ENCODE measurements at regions not wholly inside any gene's neighbourhood (a gene's known extent, or its start where the extent isn't known, plus 50 kb on each side); places are given as distances from the start of the nearest gene placed in this dataset.

DNA sequence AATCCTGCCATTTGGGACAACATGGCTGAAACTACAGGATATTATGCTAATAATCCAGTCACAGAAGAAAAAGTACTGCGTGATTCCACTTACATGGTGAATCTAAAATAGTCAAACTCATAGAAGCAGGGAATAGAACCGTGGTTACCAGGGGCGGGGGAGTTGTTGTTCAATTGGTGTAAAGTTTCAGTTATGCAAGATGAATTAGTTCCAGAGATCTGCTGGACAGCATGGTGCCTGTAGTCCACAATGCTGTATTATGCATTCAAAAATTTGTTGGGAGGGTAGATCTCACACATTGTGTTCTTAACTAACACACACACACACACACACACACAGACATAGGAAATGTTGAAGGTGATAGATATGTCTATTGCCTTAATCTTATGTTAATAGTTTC, 480.5 kb downstream of the DMRT2 start:
- Histone ChIP-seq H3K27me3 (replicated peaks in 2 of 5; ENCODE audit: control insufficient read depth in 4 of 5, insufficient read depth in 5 of 5, low read length in 4 of 5) (no peaks in the 10 kb centered on the region), H3K36me3 (ENCODE audit: control insufficient read depth in 4 of 4, insufficient read depth in 4 of 4, low read length in 3 of 4) (no peaks in the 10 kb centered on the region), H3K4me1 (ENCODE audit: control extremely low read depth in 1 of 4, control insufficient read depth in 4 of 4, insufficient read depth in 4 of 4, low read length in 3 of 4) (no peaks in the 10 kb centered on the region), H3K9me3 (ENCODE audit: control extremely low read depth in 1 of 5, control insufficient read depth in 4 of 5, insufficient read depth in 2 of 5, low read depth in 1 of 5, low read length in 4 of 5) (no peaks in the 10 kb centered on the region), H3K4me3 (ENCODE audit: control insufficient read depth in 1 of 7, extremely low read depth in 1 of 7, insufficient read depth in 4 of 7, low read depth in 2 of 7, low read length in 6 of 7) (no peak overlapping the region), H3K27ac (ENCODE audit: insufficient read depth in 1 of 2, low read depth in 1 of 2, low read length in 2 of 2, poor library complexity in 1 of 2, severe bottlenecking in 2 of 2) (no peak overlapping the region)
- ChIA-PET POLR2A (no interaction called here), CTCF (no interaction called here)
- 90% methylated on average over 2 of the region's 3 CpGs for WGBS (ENCODE audit: insufficient coverage)
- DNase-seq, result no peak

DNA sequence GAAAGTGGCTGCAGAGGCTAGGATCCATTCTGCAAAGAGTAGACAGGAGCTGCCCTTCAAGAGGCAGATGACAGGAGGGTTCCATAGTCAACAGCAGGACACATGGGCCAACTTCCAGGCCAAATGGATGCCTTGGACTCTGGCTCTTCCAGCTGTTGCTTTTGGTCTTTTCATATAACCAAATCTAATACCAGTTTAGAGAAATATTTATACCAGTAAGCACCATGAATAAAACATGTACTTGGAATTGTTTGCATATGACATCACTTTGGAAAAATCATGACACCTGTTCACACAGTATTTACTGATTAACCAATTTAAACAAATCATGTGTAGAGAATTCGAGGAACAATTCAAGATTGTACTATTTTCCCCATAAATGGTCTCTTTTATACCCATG, 481.3 kb downstream of the DMRT2 start:
- WGBS (ENCODE audit: insufficient coverage), result no CpG with 5 or more reads among the region's 1 CpG
- ChIA-PET CTCF (no interaction called here), POLR2A (no interaction called here)
- Histone ChIP-seq H3K4me3 (ENCODE audit: control insufficient read depth in 1 of 7, extremely low read depth in 1 of 7, insufficient read depth in 4 of 7, low read depth in 2 of 7, low read length in 6 of 7) (no peak overlapping the region), H3K27me3 (replicated peaks in 2 of 5; ENCODE audit: control insufficient read depth in 4 of 5, insufficient read depth in 5 of 5, low read length in 4 of 5) (no peaks in the 10 kb centered on the region), H3K9me3 (ENCODE audit: control extremely low read depth in 1 of 5, control insufficient read depth in 4 of 5, insufficient read depth in 2 of 5, low read depth in 1 of 5, low read length in 4 of 5) (no peaks in the 10 kb centered on the region), H3K36me3 (ENCODE audit: control insufficient read depth in 4 of 4, insufficient read depth in 4 of 4, low read length in 3 of 4) (no peaks in the 10 kb centered on the region), H3K4me1 (ENCODE audit: control extremely low read depth in 1 of 4, control insufficient read depth in 4 of 4, insufficient read depth in 4 of 4, low read length in 3 of 4) (no peaks in the 10 kb centered on the region), H3K27ac (ENCODE audit: insufficient read depth in 1 of 2, low read depth in 1 of 2, low read length in 2 of 2, poor library complexity in 1 of 2, severe bottlenecking in 2 of 2) (no peak overlapping the region)
- no peak for DNase-seq

- no peak overlapping the region for H3K4me3 ChIP-seq (ENCODE audit: control insufficient read depth in 1 of 7, extremely low read depth in 1 of 7, insufficient read depth in 4 of 7, low read depth in 2 of 7, low read length in 6 of 7)
- no peak for DNase-seq
- H3K27me3 ChIP-seq (replicated peaks in 2 of 5; ENCODE audit: control insufficient read depth in 4 of 5, insufficient read depth in 5 of 5, low read length in 4 of 5), result no peaks in the 10 kb centered on the region
- CTCF ChIA-PET, result no interaction called here
- H3K36me3 ChIP-seq (ENCODE audit: control insufficient read depth in 4 of 4, insufficient read depth in 4 of 4, low read length in 3 of 4), result no peaks in the 10 kb centered on the region
- POLR2A ChIA-PET, result no interaction called here
- WGBS (ENCODE audit: insufficient coverage), result 93% methylated on average over 3 of the region's 4 CpGs
- H3K4me1 ChIP-seq (ENCODE audit: control extremely low read depth in 1 of 4, control insufficient read depth in 4 of 4, insufficient read depth in 4 of 4, low read length in 3 of 4), result no peaks in the 10 kb centered on the region
- no peaks in the 10 kb centered on the region for H3K9me3 ChIP-seq (ENCODE audit: control extremely low read depth in 1 of 5, control insufficient read depth in 4 of 5, insufficient read depth in 2 of 5, low read depth in 1 of 5, low read length in 4 of 5)
- H3K27ac ChIP-seq (ENCODE audit: insufficient read depth in 1 of 2, low read depth in 1 of 2, low read length in 2 of 2, poor library complexity in 1 of 2, severe bottlenecking in 2 of 2), result no peak overlapping the region
These were observed 482.0 kb downstream of the DMRT2 start for GRCh38 chr9:1532171-1532570.

- Histone ChIP-seq H3K4me3 (ENCODE audit: control insufficient read depth in 1 of 7, extremely low read depth in 1 of 7, insufficient read depth in 4 of 7, low read depth in 2 of 7, low read length in 6 of 7) (no peak overlapping the region), H3K27me3 (replicated peaks in 2 of 5; ENCODE audit: control insufficient read depth in 4 of 5, insufficient read depth in 5 of 5, low read length in 4 of 5) (no peaks in the 10 kb centered on the region), H3K9me3 (ENCODE audit: control extremely low read depth in 1 of 5, control insufficient read depth in 4 of 5, insufficient read depth in 2 of 5, low read depth in 1 of 5, low read length in 4 of 5) (no peaks in the 10 kb centered on the region), H3K36me3 (ENCODE audit: control insufficient read depth in 4 of 4, insufficient read depth in 4 of 4, low read length in 3 of 4) (no peaks in the 10 kb centered on the region), H3K4me1 (ENCODE audit: control extremely low read depth in 1 of 4, control insufficient read depth in 4 of 4, insufficient read depth in 4 of 4, low read length in 3 of 4) (no peaks in the 10 kb centered on the region), H3K27ac (ENCODE audit: insufficient read depth in 1 of 2, low read depth in 1 of 2, low read length in 2 of 2, poor library complexity in 1 of 2, severe bottlenecking in 2 of 2) (no peak overlapping the region)
- ChIA-PET POLR2A (no interaction called here), CTCF (no interaction called here)
- no CpG with 5 or more reads among the region's 2 CpGs for WGBS (ENCODE audit: insufficient coverage)
- no peak for DNase-seq
These were observed 480.1 kb upstream of the SMARCA2 start for GRCh38 chr9:1535051-1535450.

- Histone ChIP-seq H3K36me3 (ENCODE audit: control insufficient read depth in 4 of 4, insufficient read depth in 4 of 4, low read length in 3 of 4) (no peaks in the 10 kb centered on the region), H3K27ac (ENCODE audit: insufficient read depth in 1 of 2, low read depth in 1 of 2, low read length in 2 of 2, poor library complexity in 1 of 2, severe bottlenecking in 2 of 2) (no peak overlapping the region), H3K9me3 (ENCODE audit: control extremely low read depth in 1 of 5, control insufficient read depth in 4 of 5, insufficient read depth in 2 of 5, low read depth in 1 of 5, low read length in 4 of 5) (no peaks in the 10 kb centered on the region), H3K4me1 (ENCODE audit: control extremely low read depth in 1 of 4, control insufficient read depth in 4 of 4, insufficient read depth in 4 of 4, low read length in 3 of 4) (no peaks in the 10 kb centered on the region), H3K27me3 (replicated peaks in 2 of 5; ENCODE audit: control insufficient read depth in 4 of 5, insufficient read depth in 5 of 5, low read length in 4 of 5) (no peaks in the 10 kb centered on the region), H3K4me3 (ENCODE audit: control insufficient read depth in 1 of 7, extremely low read depth in 1 of 7, insufficient read depth in 4 of 7, low read depth in 2 of 7, low read length in 6 of 7) (no peak overlapping the region)
- WGBS (ENCODE audit: insufficient coverage), result no CpG with 5 or more reads among the region's 2 CpGs
- ChIA-PET CTCF (no interaction called here), POLR2A (no interaction called here)
- no peak for DNase-seq
These were observed 479.5 kb upstream of the SMARCA2 start for GRCh38 chr9:1535599-1535998.

DNA sequence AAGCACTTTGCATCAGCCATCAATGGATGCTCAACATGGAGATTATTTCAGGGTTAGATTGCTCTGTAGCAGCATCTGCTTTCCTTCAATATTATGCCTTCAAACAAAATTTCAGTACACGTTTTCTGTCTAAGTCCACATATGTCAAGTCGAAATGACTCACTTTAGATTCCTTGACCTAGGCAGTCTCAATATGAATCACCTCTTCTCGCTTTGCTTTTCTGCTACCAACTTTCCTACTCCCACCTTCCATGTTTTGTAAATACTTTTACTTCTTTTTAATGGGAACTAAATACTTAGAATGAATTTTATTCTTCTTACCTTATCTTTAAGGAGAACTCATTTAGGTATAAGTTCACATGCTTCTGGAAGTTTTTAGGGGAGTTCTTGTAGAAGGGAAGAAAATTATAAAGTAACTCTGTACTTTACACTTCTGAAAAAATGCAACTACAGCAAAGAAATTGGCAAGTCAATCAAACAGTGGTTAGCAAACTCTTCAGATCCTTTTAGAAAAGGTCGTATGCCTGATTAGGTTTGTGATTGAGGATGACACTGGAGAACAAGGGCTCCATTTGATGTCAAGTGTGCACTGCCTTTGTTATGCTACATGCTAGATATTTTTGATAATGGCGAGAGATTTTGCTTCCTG, 478.5 kb upstream of the SMARCA2 start:
- WGBS (ENCODE audit: insufficient coverage), result 92% methylated on average over 4 of the region's 5 CpGs
- Histone ChIP-seq H3K27ac (ENCODE audit: insufficient read depth in 1 of 2, low read depth in 1 of 2, low read length in 2 of 2, poor library complexity in 1 of 2, severe bottlenecking in 2 of 2) (no peak overlapping the region), H3K9me3 (ENCODE audit: control extremely low read depth in 1 of 5, control insufficient read depth in 4 of 5, insufficient read depth in 2 of 5, low read depth in 1 of 5, low read length in 4 of 5) (no peaks in the 10 kb centered on the region), H3K4me3 (ENCODE audit: control insufficient read depth in 1 of 7, extremely low read depth in 1 of 7, insufficient read depth in 4 of 7, low read depth in 2 of 7, low read length in 6 of 7) (no peak overlapping the region), H3K36me3 (ENCODE audit: control insufficient read depth in 4 of 4, insufficient read depth in 4 of 4, low read length in 3 of 4) (no peaks in the 10 kb centered on the region), H3K27me3 (replicated peaks in 2 of 5; ENCODE audit: control insufficient read depth in 4 of 5, insufficient read depth in 5 of 5, low read length in 4 of 5) (no peaks in the 10 kb centered on the region), H3K4me1 (ENCODE audit: control extremely low read depth in 1 of 4, control insufficient read depth in 4 of 4, insufficient read depth in 4 of 4, low read length in 3 of 4) (no peaks in the 10 kb centered on the region)
- DNase-seq, result no peak
- ChIA-PET CTCF (no interaction called here), POLR2A (no interaction called here)

GRCh38 chr9:1538301-1538700, 476.8 kb upstream of the SMARCA2 start:
- POLR2A ChIA-PET, result no interaction called here
- no peak overlapping the region for H3K4me3 ChIP-seq (ENCODE audit: control insufficient read depth in 1 of 7, extremely low read depth in 1 of 7, insufficient read depth in 4 of 7, low read depth in 2 of 7, low read length in 6 of 7)
- WGBS (ENCODE audit: insufficient coverage), result 83% methylated on average over 1 of the region's 4 CpGs

More at GRCh38 chr9:1538301-1538700, 476.8 kb upstream of the SMARCA2 start:
- Histone ChIP-seq H3K27ac (ENCODE audit: insufficient read depth in 1 of 2, low read depth in 1 of 2, low read length in 2 of 2, poor library complexity in 1 of 2, severe bottlenecking in 2 of 2) (no peak overlapping the region), H3K4me1 (ENCODE audit: control extremely low read depth in 1 of 4, control insufficient read depth in 4 of 4, insufficient read depth in 4 of 4, low read length in 3 of 4) (no peaks in the 10 kb centered on the region), H3K36me3 (ENCODE audit: control insufficient read depth in 4 of 4, insufficient read depth in 4 of 4, low read length in 3 of 4) (no peaks in the 10 kb centered on the region), H3K9me3 (ENCODE audit: control extremely low read depth in 1 of 5, control insufficient read depth in 4 of 5, insufficient read depth in 2 of 5, low read depth in 1 of 5, low read length in 4 of 5) (peaks cover 0 to 2% (median 0%) of the 10 kb centered on the region in 5 experiments), H3K27me3 (replicated peaks in 2 of 5; ENCODE audit: control insufficient read depth in 4 of 5, insufficient read depth in 5 of 5, low read length in 4 of 5) (no peaks in the 10 kb centered on the region)
- no peak for DNase-seq
- CTCF ChIA-PET, result no interaction called here

All from common myeloid progenitor, CD34-positive (primary cell).